GM21390 (cell line): ENCODE measurements at regions not wholly inside any gene's neighbourhood (a gene's known extent, or its start where the extent isn't known, plus 50 kb on each side); places are given as distances from the start of the nearest gene placed in this dataset.

ENCODE experiments used
- ATAC-seq: cut with Tn5 transposase; IDR thresholded peaks from one replicate; pipeline ENCODE4 v1.9.1; 2021; ENCODE audit not compliant: unreplicated experiment

DNA sequence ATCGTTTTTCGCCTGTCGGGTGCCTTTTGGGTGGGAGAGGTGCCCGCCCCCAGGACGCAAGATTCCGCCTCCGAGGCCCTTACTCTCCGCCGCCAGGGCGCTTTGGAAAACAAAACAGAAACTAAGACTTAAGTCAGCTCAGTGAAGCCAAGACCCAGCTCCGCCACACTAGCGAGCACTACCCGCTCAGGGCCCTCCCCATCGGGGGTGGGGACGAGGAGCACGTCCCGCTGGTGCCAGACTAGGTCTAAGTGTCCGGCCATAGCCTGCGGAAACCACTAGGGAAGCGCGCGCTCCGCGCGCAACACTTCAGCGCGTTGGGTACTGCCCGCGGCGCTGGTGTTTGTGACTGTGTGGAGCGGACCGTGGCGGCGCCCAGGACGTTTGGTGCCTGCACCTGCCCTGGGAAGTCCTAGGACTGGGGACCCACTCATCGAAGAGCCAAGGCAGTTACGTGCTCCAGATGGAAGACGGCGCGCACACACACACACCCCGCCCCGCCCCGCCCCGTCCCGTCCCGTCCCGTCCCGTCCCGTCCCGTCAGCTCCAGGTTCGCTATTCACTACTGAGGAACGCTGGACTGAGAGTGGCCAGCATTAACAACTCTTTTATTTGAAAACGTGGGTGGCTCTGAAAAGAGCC, 57.6 kb upstream of the BOLA1 start:
- ATAC-seq: peak; percentile 41

DNA sequence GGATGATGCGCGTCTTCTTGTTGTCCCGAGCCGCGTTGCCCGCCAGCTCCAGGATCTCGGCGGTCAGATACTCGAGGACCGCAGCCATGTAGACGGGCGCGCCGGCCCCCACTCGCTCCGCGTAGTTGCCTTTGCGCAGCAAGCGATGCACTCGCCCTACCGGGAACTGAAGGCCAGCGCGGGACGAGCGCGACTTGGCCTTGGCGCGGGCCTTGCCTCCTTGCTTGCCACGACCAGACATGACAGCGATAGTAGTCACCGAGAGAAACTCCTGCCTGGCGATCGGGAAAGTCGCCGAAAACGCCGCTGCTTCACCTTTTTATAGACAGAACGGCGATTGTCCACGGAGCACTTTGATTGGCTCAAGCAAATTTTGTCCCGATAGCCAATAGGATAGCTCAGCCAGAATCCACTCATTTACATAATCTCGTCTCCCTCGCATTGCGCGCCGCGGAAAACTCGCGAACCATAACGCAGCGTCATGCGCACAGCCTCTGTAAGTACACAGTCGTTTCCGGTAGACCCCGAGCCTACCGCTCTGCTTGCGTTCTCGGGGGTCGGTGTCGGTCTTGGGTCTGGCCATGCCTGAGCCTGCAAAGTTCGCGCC, 56.8 kb upstream of the BOLA1 start:
- ATAC-seq: peak; percentile 55

- ATAC-seq: no peak
Measured at GRCh38 chr1:149843431-149844041, 55.8 kb upstream of the BOLA1 start.

GRCh38 chr1:149844101-149844500, 55.3 kb upstream of the BOLA1 start:
- ATAC-seq: no peak

DNA sequence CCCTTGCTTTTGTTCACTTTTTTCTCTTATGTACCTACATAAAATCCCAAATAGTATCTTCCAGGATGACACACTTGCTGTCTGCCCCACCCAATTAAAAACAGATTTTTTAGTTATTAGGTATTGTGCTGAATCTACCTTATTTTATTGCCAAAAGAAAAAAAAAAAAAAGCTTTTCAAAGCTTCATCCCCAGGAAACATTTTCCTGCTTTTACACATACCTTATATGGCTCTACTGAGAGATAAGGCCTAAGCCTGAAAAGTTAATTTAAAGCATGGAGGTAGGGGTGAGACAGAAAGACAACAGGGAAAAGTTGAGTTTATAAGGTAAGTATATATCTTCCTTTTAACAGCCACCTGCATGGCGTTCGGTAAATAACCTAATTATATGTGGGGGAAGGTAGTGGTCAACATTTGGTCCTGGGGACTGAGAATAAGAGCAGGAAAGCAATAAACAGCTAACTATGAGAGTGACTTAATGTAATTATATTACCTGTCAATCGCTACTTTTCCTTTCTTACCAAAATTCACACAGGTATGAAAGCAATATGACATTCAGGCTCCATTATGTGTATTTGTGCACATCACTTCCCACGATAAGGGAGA, 54.6 kb upstream of the BOLA1 start:
- ATAC-seq: no peak

DNA sequence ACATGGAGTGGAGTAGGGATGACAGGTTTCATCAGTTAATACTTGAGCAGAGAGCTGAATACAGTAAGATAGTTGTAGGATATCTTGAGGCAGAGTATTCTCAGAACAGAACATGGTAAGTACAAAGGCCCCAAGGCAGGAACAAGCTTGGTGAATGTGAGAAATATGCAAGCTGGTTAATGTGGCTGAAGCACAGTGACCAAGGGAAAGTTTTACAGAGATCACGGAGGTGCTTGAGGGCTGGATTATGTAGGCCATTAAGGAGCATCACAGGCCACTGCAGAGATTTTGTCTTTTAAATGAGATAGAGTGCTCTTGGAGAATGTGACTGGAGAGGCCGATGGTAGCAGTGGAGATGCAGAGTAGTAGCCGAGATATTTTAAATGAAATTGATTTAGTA, 54.0 kb upstream of the BOLA1 start:
- ATAC-seq: no peak

DNA sequence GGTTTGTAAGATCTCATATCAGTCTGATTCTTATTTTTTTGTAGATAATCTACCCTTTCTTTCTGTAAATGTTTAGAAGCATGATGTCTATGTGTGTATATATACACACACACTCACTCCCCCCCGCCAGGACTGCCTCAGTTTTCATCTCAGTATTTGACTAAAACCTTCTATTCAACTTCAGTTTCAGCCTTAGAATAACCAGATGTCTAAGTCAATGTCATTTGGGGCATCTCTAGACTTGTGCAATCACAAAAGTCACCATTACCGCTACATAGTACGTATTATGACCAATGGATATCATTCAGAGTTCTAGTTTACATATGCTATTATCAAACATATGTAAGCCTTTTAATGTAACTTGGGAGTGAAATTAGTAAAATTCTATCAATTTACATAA, 53.3 kb upstream of the BOLA1 start:
- no peak for ATAC-seq

DNA sequence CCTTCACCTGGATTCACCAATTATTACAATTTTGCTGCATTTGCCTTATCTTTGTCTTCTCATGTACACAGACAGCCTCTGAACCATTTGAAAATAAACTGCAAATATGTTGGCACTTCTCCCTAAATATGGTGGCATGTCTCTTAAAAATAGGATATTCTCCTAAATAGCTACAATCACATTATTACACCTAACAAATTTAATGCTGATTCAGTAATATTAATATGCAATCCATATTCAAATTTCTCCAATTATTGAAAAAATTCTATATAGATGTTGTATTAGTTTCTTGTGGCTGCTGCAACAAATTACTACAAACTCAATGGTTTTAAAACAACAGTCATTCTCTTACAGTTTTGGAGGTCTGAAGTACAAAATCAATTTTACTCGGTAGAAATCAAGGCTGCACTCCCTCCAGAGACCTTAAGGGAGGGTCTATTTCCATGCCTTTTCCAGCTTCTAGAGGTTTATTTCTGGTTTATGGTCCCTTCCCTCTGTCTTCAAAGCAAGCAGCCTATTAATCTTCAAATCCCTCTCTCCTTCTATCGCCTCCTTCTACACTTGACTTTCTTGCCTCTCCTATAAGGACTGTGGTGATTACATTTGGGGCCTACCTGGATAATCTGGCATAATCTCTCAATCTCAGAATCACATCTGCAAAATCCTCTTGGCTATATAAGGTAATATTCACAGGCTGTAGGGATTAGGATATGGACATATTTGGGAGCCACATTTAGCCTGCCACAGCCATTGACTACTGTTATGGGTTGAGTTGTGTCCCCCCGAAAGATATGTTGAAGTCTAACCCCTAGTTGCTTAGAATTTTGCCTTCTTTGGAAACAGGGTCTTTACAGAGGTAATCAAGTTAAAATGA, 52.5 kb upstream of the BOLA1 start:
- ATAC-seq: no peak

DNA sequence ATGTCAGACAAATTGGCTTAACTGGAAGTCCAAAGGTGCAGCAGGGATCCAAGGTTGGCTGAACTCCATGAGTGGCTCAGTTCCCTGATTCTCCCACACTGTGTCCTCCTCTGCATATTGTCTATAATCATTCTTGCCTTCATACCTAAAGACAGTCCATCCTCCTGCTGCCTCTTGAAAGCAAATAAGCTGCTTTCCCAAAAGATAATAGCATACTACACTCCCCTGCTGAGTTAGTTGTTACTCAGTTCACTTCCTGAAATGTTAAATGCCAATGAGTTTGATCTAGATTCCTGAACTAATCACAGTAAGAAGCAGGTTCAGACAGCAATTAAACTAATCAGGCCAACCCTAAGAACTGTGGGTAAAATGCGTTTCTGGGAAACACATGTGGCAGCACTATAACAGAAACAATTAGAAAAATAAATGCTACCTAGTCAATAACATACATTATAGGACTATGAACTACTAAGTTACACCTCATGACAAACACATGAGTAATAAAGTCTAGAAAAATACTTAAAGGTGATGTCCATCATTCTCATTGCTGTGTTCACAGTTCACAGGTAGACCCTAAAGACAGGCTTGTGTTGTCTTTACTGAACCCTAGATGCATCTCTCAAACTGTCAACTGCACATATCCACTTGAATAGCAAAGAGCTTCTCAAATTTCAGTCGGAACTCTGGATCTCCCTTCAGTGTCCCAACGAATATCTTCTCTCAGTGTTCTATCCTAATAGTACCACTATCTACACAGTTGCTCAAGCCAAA, 50.8 kb upstream of the BOLA1 start:
- ATAC-seq: no peak

DNA sequence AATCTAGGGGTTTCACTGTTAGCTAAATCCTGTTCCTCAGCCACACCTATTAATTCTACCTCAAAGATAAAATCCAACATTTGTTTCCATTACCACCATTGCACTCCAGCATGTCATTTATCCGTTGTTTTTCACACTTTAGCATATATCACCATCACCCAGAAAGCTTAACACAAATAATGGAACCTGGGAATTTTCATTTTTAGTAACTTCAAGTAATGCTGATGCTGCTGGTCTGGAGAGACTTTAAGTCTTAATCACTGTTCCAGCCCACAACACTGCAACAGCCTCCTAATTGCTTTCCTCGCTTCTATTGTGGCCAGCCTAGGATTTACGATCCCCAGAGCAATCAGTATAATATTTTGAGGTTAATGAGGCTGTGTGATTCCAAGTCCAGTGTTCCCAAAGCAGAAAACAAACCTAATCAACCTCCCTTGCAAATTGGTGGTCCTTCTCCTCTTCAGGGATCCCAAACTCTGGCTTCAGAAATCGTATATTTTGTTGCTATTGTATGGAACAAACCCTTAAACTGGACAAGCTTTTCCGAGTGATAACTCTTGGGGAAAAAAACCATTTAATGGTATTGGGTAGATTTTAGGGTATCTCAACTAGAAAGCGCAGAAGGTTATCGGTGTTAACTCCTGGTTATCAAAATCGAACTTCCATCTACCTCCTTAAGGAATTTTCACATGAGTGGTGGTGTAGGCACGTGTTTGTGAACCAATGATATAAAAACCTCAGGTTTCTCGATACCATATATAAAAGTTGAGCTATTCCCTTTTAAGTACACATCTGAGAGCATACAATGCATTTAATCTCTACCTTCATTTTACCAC, 50.0 kb upstream of the BOLA1 start:
- no peak for ATAC-seq
